ENCODE measurements at regions not wholly inside any gene's neighbourhood (a gene's known extent, or its start where the extent isn't known, plus 50 kb on each side); places are given as distances from the start of the nearest gene placed in this dataset.

- DNase-seq (ENCODE audit: low read depth): peak; percentile 80
- no peak for TF ChIP-seq CTCF (IDR thresholded peaks at IDR 0.05; ENCODE audit: insufficient read depth, low read depth, low read length)
- no peak overlapping the region for H3K4me3 ChIP-seq (ENCODE audit: low read depth, low read length)
These were observed 262.4 kb upstream of the HMGA2 start for GRCh38 chr12:65561798-65562382.

DNA sequence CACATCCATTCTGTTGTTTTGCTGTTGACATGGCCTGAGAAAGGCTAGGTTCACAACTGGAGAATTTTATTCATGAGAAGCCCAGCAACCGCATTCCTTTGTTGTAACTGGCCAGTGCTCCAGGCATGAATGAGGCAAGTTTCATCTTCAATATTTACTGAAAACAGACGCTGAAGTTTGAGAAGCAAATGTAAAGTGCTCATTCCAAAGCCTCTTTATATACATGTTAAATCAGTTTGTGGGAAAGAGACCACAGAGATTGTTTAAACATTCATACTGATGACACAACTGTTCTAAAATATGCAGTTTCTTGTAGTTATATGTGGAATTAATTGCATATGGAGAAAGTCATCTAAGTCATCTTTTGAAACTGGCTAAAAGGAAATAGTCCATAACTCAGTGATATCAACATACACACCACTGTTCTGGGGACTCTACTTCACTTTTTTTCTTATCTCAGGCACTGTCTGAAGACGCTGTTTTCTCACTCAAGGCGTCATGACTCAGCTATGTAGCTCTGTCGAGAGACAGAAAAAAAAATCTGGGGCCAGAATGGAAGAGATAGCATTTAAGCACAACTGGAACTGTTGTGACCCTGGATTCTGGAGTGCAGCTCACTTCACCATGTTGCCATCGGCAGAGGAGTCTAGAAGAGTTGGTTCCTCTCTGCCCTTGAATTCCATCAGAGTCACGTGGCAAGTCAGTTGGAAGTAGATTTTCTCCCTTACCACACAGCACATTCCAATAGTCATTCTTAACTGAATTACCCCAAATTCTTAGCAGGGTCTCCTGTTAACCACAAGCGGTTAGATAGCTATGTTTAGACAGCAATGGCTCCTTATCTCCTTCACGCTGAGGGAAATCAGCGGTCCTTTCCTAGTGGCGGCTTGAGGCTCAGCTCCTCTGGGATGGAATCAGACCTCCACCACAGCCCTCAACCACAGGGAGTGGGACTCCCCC, 258.4 kb upstream of the HMGA2 start:
- DNase-seq (ENCODE audit: low read depth): peak; percentile 98
- H3K4me3 ChIP-seq (ENCODE audit: low read depth, low read length): peak overlapping the region; percentile 28
- peak; percentile 21 for TF ChIP-seq CTCF (IDR thresholded peaks at IDR 0.05; ENCODE audit: insufficient read depth, low read depth, low read length)

DNA sequence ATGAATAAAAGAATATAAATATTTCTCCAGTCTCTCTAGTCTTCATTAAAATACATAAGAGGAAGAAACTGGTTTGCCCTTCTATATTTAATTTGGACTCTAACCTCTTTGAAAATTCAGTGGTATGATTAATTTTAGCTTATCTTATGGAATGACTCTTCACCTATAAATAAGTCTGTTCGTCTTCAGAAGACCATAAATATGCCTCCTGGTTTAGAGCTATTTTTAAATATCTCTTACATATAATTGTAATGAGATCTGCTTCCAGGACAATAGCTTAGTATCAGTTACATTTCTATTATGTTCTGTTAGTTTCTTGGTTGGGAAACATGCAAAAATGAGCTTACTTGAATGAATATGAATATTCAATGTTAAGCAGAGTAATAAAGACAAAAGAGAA, 257.5 kb upstream of the HMGA2 start:
- peak; percentile 55 for DNase-seq (ENCODE audit: low read depth)
- H3K4me3 ChIP-seq (ENCODE audit: low read depth, low read length): no peak overlapping the region
- no peak for TF ChIP-seq CTCF (IDR thresholded peaks at IDR 0.05; ENCODE audit: insufficient read depth, low read depth, low read length)

- peak; percentile 48 for DNase-seq (ENCODE audit: low read depth)
- no peak overlapping the region for H3K4me3 ChIP-seq (ENCODE audit: low read depth, low read length)
- TF ChIP-seq CTCF (IDR thresholded peaks at IDR 0.05; ENCODE audit: insufficient read depth, low read depth, low read length): no peak
These were observed 256.5 kb upstream of the HMGA2 start for GRCh38 chr12:65567820-65568219.

GRCh38 chr12:65568517-65568916, 255.8 kb upstream of the HMGA2 start:
- DNase-seq (ENCODE audit: low read depth): no peak
- TF ChIP-seq CTCF (IDR thresholded peaks at IDR 0.05; ENCODE audit: insufficient read depth, low read depth, low read length): no peak
- H3K4me3 ChIP-seq (ENCODE audit: low read depth, low read length): no peak overlapping the region

- TF ChIP-seq CTCF (IDR thresholded peaks at IDR 0.05; ENCODE audit: insufficient read depth, low read depth, low read length): no peak
- H3K4me3 ChIP-seq (ENCODE audit: low read depth, low read length): no peak overlapping the region
- no peak for DNase-seq (ENCODE audit: low read depth)
These were observed 253.7 kb upstream of the HMGA2 start for GRCh38 chr12:65570451-65571130.
